RWPE1 (cell line): ENCODE measurements at regions not wholly inside any gene's neighbourhood (a gene's known extent, or its start where the extent isn't known, plus 50 kb on each side); places are given as distances from the start of the nearest gene placed in this dataset.

Experiments
- CTCF ChIA-PET: fragments of 350-600 bp; sonication (Branson Sonifier 250); formaldehyde crosslinking; extraction: SDS; loops from one replicate; lab custom pipeline; 2021; lab: Yijun Ruan, JAX
- POLR2A ChIA-PET: fragments of 400-600 bp; formaldehyde crosslinking; extraction: SDS; loops from one replicate; lab custom pipeline; 2020; ENCODE audit warnings: antibody characterized with exemption; ENCODE audit not compliant: low non-redundant PET; lab: Yijun Ruan, JAX
- DNase-seq: peaks from one replicate; pipeline ENCODE4 v3.0.0; 2012; ENCODE audit warnings: low spot score
- H3K27ac ChIP-seq: fragments of 450-650 bp; 2 replicates; pipeline ENCODE4 v1.5.1; 2017
- TF ChIP-seq, protein P1 (sequence below): fragments of 450-650 bp; conservative IDR thresholded peaks from 2 replicates; pipeline ENCODE4 v1.5.1; 2017; ENCODE audit warnings: low read depth, mild to moderate bottlenecking

- CTCF ChIA-PET = no interaction called here
- POLR2A ChIA-PET = no interaction called here
- TF ChIP-seq, protein P1, sequence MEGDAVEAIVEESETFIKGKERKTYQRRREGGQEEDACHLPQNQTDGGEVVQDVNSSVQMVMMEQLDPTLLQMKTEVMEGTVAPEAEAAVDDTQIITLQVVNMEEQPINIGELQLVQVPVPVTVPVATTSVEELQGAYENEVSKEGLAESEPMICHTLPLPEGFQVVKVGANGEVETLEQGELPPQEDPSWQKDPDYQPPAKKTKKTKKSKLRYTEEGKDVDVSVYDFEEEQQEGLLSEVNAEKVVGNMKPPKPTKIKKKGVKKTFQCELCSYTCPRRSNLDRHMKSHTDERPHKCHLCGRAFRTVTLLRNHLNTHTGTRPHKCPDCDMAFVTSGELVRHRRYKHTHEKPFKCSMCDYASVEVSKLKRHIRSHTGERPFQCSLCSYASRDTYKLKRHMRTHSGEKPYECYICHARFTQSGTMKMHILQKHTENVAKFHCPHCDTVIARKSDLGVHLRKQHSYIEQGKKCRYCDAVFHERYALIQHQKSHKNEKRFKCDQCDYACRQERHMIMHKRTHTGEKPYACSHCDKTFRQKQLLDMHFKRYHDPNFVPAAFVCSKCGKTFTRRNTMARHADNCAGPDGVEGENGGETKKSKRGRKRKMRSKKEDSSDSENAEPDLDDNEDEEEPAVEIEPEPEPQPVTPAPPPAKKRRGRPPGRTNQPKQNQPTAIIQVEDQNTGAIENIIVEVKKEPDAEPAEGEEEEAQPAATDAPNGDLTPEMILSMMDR = no peak
- H3K27ac ChIP-seq = no peak overlapping the region
- no peak for DNase-seq
Measured at GRCh38 chr10:47104786-47105385, 193.7 kb downstream of the PTPN20 start.

DNA sequence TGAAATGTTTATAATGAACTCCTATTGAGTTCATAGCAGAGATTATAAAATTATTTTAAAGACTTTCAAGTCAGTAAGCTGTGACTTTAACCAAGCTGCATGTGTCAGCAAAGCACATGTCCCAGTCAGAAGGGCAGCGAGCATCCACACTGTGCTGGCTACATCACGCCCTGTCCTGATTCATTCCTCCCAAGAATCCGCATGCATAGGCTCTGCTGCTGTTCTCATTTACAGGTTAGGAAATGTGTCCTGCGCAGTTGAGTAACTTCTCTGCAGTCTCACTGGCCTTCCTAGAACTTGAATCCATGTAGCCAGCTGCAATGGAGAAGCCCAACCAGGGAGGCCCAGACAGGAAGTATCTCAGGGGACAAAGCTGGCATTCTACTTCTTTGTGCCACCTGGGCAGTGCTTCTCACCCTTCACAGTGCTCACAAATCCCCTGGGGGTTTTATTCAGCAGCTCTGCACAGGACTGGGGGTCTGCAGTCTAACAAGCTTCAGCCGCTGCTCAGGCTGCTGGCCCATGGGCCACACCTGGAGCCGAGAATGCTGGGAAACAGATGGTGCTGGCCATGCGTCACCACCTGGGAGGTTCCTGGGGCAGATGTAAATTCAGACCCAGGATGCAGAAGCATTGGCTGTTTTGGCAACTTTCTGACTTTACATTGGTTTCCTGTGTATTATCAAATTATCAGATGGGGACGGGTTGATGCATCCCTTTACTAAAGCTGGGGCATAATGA lies 192.8 kb upstream of the GDF10 start:
- TF ChIP-seq, protein P1 = no peak
- CTCF ChIA-PET = interaction anchor here (0.7 kb wide), 1 partner anchor 29 kb away, joined by 3 read pairs; no protein-coding TSS in a partner anchor

GRCh38 chr10:47109906-47110305 lies 190.1 kb upstream of the GDF10 start:
- CTCF ChIA-PET = interaction anchor here (0.6 kb wide), 1 partner anchor 18 kb away, joined by 5 read pairs; no protein-coding TSS in a partner anchor
- no peak overlapping the region for H3K27ac ChIP-seq
- TF ChIP-seq, protein P1 = no peak
- POLR2A ChIA-PET = no interaction called here
- DNase-seq = no peak

More for the DNA sequence above, 192.8 kb upstream of the GDF10 start:
- H3K27ac ChIP-seq = no peak overlapping the region
- POLR2A ChIA-PET = no interaction called here
- no peak for DNase-seq

GRCh38 chr10:47111329-47111862 lies 188.6 kb upstream of the GDF10 start:
- TF ChIP-seq, protein P1 = no peak
- ChIA-PET CTCF (no interaction called here), POLR2A (no interaction called here)
- DNase-seq = no peak
- no peak overlapping the region for H3K27ac ChIP-seq

GRCh38 chr10:47112612-47113011 lies 187.4 kb upstream of the GDF10 start:
- ChIA-PET POLR2A (no interaction called here), CTCF (no interaction called here)
- DNase-seq = no peak
- H3K27ac ChIP-seq = no peak overlapping the region
- TF ChIP-seq, protein P1 = no peak

- DNase-seq = no peak
- POLR2A ChIA-PET = no interaction called here
- CTCF ChIA-PET = no interaction called here
- H3K27ac ChIP-seq = no peak overlapping the region
- TF ChIP-seq, protein P1 = no peak
Measured at GRCh38 chr10:47113907-47114500, 186.0 kb upstream of the GDF10 start.
